C4-2B (cell line): ENCODE measurements at regions not wholly inside any gene's neighbourhood (a gene's known extent, or its start where the extent isn't known, plus 50 kb on each side); places are given as distances from the start of the nearest gene placed in this dataset.

Experiments
- CTCF ChIP-seq: fragments of 450-650 bp; conservative IDR thresholded peaks from 2 replicates; pipeline ENCODE4 v1.5.1; 2017; ENCODE audit warnings: mild to moderate bottlenecking
- ZFX ChIP-seq: fragments of 450-650 bp; IDR thresholded peaks from 2 replicates; pipeline ENCODE4 v1.6.1; 2017

- TF ChIP-seq CTCF (no peak), ZFX (no peak)
These were observed 361.1 kb upstream of the DDHD1 start for GRCh38 chr14:53514197-53514596.
